Prostate gland (tissue), 2 donors: ENCODE measurements at regions not wholly inside any gene's neighbourhood (a gene's known extent, or its start where the extent isn't known, plus 50 kb on each side); places are given as distances from the start of the nearest gene placed in this dataset.

ENCODE experiments used
- DNase-seq: peaks from one replicate; pipeline ENCODE4 v3.0.0-alpha.2; 2019; ENCODE audit warnings: low spot score
- H3K27ac ChIP-seq, 2 donors: fragments of 200-600 bp; sonication (generic); 2 replicates each; pipeline ENCODE4 v1.5.1; 2017 to 2019
- H3K27me3 ChIP-seq: fragments of 200-600 bp; sonication (generic); replicated peaks from 2 replicates; pipeline ENCODE4 v1.5.1; 2019; ENCODE audit not compliant: insufficient read depth
- H3K36me3 ChIP-seq, 2 donors: fragments of 200-600 bp; sonication (generic); 1 replicate in 1 of 2; 2 replicates in 1 of 2; pipeline versions ENCODE4 v1.5.1 to v1.8.1; 2017 to 2019
- H3K4me1 ChIP-seq: fragments of 200-600 bp; sonication (generic); replicated peaks from 2 replicates; pipeline ENCODE4 v1.5.1; 2019
- H3K4me3 ChIP-seq, 2 donors: fragments of 200-600 bp; sonication (generic); 2 replicates each; pipeline ENCODE4 v1.5.1; 2017 to 2019
- H3K9me3 ChIP-seq: fragments of 200-600 bp; sonication (generic); 2 replicates; pipeline ENCODE4 v1.5.1; 2017
- CTCF ChIP-seq, 4 experiments: fragments of 200-600 bp in 2 of 4; fragments of 450-650 bp in 2 of 4; sonication (generic) in 2 of 4; IDR thresholded peaks; 1 replicate in 3 of 4; 2 replicates in 1 of 4; pipeline ENCODE4 v1.5.1; 2016 to 2019; ENCODE audit warnings: antibody characterized with exemption in 4 of 4, mild to moderate bottlenecking in 2 of 4, moderate library complexity in 2 of 4
- POLR2A ChIP-seq: fragments of 450-650 bp; IDR thresholded peaks from one replicate; pipeline ENCODE4 v1.6.1; 2016; ENCODE audit warnings: antibody characterized with exemption, mild to moderate bottlenecking
- POLR2AphosphoS5 ChIP-seq: sonication (generic); formaldehyde crosslinking; IDR thresholded peaks from one replicate; pipeline ENCODE4 v1.6.1; 2017; ENCODE audit warnings: antibody characterized with exemption
- WGBS: methylation state at CpG from one replicate; pipeline ENCODE4 v1.1.5; 2018; 5-methylcytosine and 5-hydroxymethylcytosine counted together
- intact Hi-C: fragments of 100-400 bp; cut with DNase I; formaldehyde crosslinking; loops from one replicate; pipeline ENCODE4 v1.14.2; 2022

- no peak overlapping the region for H3K4me3 ChIP-seq
- TF ChIP-seq CTCF (IDR thresholded peaks at IDR 0.05) (no peak), POLR2A (no peak), POLR2AphosphoS5 (no peak)
- H3K27me3 ChIP-seq, result no peaks in the 10 kb centered on the region
- intact Hi-C loops, result no loop called here
- no peaks in the 10 kb centered on the region for H3K9me3 ChIP-seq
- no peaks in the 10 kb centered on the region for H3K36me3 ChIP-seq
- no peak for DNase-seq
- no peaks in the 10 kb centered on the region for H3K4me1 ChIP-seq
- no peak overlapping the region for H3K27ac ChIP-seq
Observed at GRCh38 chr6:115706324-115706723, 354.4 kb downstream of the FRK start.

GRCh38 chr6:115704028-115704427 is 356.7 kb downstream of the FRK start:
- Histone ChIP-seq H3K9me3 (no peaks in the 10 kb centered on the region), H3K36me3 (no peaks in the 10 kb centered on the region), H3K4me1 (no peaks in the 10 kb centered on the region), H3K27ac (no peak overlapping the region), H3K27me3 (no peaks in the 10 kb centered on the region), H3K4me3 (no peak overlapping the region)
- no peak for TF ChIP-seq POLR2A
- no peak for TF ChIP-seq CTCF (IDR thresholded peaks at IDR 0.05)
- no peak for TF ChIP-seq POLR2AphosphoS5
- DNase-seq, result no peak
- 83% methylated on average over 3 of the region's 3 CpGs for WGBS
- intact Hi-C loops, result no loop called here

GRCh38 chr6:115691433-115691832 is 369.3 kb downstream of the FRK start:
- Histone ChIP-seq H3K27me3 (no peaks in the 10 kb centered on the region), H3K9me3 (no peaks in the 10 kb centered on the region), H3K27ac (no peak overlapping the region), H3K4me3 (no peak overlapping the region), H3K4me1 (no peaks in the 10 kb centered on the region), H3K36me3 (no peaks in the 10 kb centered on the region)
- DNase-seq, result no peak
- intact Hi-C loops, result no loop called here
- TF ChIP-seq CTCF (IDR thresholded peaks at IDR 0.05), result no peak
- TF ChIP-seq POLR2A, result no peak
- TF ChIP-seq POLR2AphosphoS5, result no peak

- Histone ChIP-seq H3K27ac (no peak overlapping the region), H3K36me3 (no peaks in the 10 kb centered on the region), H3K4me1 (no peaks in the 10 kb centered on the region), H3K27me3 (no peaks in the 10 kb centered on the region), H3K9me3 (no peaks in the 10 kb centered on the region), H3K4me3 (no peak overlapping the region)
- DNase-seq, result no peak
- intact Hi-C loops, result no loop called here
- 70% methylated on average over 3 of the region's 3 CpGs for WGBS
- no peak for TF ChIP-seq POLR2AphosphoS5
- TF ChIP-seq CTCF (IDR thresholded peaks at IDR 0.05), result no peak
- TF ChIP-seq POLR2A, result no peak
Observed at GRCh38 chr6:115690854-115691253, 369.8 kb downstream of the FRK start.

- H3K27ac ChIP-seq, result no peak overlapping the region
- DNase-seq, result no peak
- no peaks in the 10 kb centered on the region for H3K4me1 ChIP-seq
- intact Hi-C loops, result no loop called here
- TF ChIP-seq POLR2AphosphoS5 (no peak), CTCF (IDR thresholded peaks at IDR 0.05) (no peak), POLR2A (no peak)
- H3K4me3 ChIP-seq, result no peak overlapping the region
- 75% methylated on average over 5 of the region's 5 CpGs for WGBS
- no peaks in the 10 kb centered on the region for H3K9me3 ChIP-seq
- no peaks in the 10 kb centered on the region for H3K36me3 ChIP-seq
- H3K27me3 ChIP-seq, result no peaks in the 10 kb centered on the region
Observed at GRCh38 chr6:115681978-115682775, 378.5 kb downstream of the FRK start.
